ENCODE measurements at regions not wholly inside any gene's neighbourhood (a gene's known extent, or its start where the extent isn't known, plus 50 kb on each side); places are given as distances from the start of the nearest gene placed in this dataset.

DNA sequence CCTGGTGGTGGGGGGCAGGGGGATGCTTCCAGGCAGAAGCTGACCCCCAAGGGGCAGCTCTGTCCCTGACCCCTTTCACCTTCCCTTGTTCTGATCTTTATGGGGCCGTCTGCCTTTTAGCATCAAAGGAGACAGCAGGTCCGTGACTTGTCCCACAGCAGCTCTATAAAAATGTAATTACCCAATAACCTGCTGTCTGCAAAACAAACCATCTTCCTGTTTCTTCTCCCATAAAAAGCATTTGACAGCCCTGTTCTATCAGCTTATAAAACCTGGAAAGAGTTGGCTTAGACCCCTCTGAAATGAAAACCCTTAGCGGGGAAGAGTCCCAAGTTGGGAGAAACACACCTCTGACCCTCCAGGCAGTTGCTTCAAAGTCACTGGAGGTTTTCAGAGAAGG lies 416.9 kb downstream of the MED13L start:
- TF ChIP-seq EP300 (IDR thresholded peaks at IDR 0.05; ENCODE audit: borderline replicate concordance in 1 of 2, low read depth in 1 of 2, low read length in 1 of 2) (no peak), CTCF (IDR thresholded peaks at IDR 0.05) (no peak), REST (IDR thresholded peaks at IDR 0.05; ENCODE audit: low read depth, low read length) (no peak), RFX5 (IDR thresholded peaks at IDR 0.05; ENCODE audit: low read length) (no peak), USF1 (IDR thresholded peaks at IDR 0.05; ENCODE audit: borderline replicate concordance, low read depth) (no peak), RAD21 (IDR thresholded peaks at IDR 0.05; ENCODE audit: low read length) (no peak), RXRA (IDR thresholded peaks at IDR 0.05; ENCODE audit: borderline replicate concordance, low read depth) (no peak), YY1 (IDR thresholded peaks at IDR 0.05; ENCODE audit: low read depth) (no peak), NRF1 (IDR thresholded peaks at IDR 0.05; ENCODE audit: low read depth, low read length) (no peak), MXI1 (IDR thresholded peaks at IDR 0.05; ENCODE audit: low read depth, low read length) (no peak), SIN3A (IDR thresholded peaks at IDR 0.05; ENCODE audit: borderline replicate concordance, low read depth, low read length) (no peak), RCOR1 (IDR thresholded peaks at IDR 0.05; ENCODE audit: low read length) (no peak)

All from SK-N-SH (cell line).